Brain microvascular endothelial cell (primary cell): ENCODE measurements at regions not wholly inside any gene's neighbourhood (a gene's known extent, or its start where the extent isn't known, plus 50 kb on each side); places are given as distances from the start of the nearest gene placed in this dataset.

Source experiments
- DNase-seq: peaks from one replicate; pipeline ENCODE4 v3.0.0-alpha.2; 2020
- H3K27ac ChIP-seq: fragments of 250-450 bp; sonication (Bioruptor Pico); 2 replicates; pipeline ENCODE4 v1.5.1; 2020; ENCODE audit warnings: mild to moderate bottlenecking, moderate library complexity
- H3K27me3 ChIP-seq: fragments of 250-450 bp; sonication (Bioruptor Pico); replicated peaks from 2 replicates; pipeline ENCODE4 v1.5.1; 2020; ENCODE audit warnings: mild to moderate bottlenecking
- H3K36me3 ChIP-seq: fragments of 250-450 bp; sonication (Bioruptor Pico); replicated peaks from 2 replicates; pipeline ENCODE4 v1.5.1; 2020; ENCODE audit warnings: mild to moderate bottlenecking
- H3K4me3 ChIP-seq: 2 replicates; pipeline ENCODE4 v1.5.1; 2011; ENCODE audit warnings: low read depth, mild to moderate bottlenecking, control low read depth, low read length, moderate library complexity
- in situ Hi-C: cut with HindIII; loops from 2 replicates; pipeline ENCODE4 v1.10.0; 2017; ENCODE audit warnings: low sequenced_read_pairs, low pct_ligation_motif_present
- TF ChIP-seq, protein P1 (sequence below): IDR thresholded peaks from 2 replicates; pipeline ENCODE4 v1.5.1; 2011; ENCODE audit warnings: low read depth, mild to moderate bottlenecking, moderate library complexity, low read length, control low read depth, inconsistent platforms; ENCODE audit errors: missing control alignments

GRCh38 chr13:95391785-95392184 is 90.5 kb upstream of the ABCC4 start:
- Histone ChIP-seq H3K27ac (no peak overlapping the region), H3K4me3 (no peak overlapping the region), H3K27me3 (no peaks in the 10 kb centered on the region), H3K36me3 (no peaks in the 10 kb centered on the region)
- TF ChIP-seq, protein P1, sequence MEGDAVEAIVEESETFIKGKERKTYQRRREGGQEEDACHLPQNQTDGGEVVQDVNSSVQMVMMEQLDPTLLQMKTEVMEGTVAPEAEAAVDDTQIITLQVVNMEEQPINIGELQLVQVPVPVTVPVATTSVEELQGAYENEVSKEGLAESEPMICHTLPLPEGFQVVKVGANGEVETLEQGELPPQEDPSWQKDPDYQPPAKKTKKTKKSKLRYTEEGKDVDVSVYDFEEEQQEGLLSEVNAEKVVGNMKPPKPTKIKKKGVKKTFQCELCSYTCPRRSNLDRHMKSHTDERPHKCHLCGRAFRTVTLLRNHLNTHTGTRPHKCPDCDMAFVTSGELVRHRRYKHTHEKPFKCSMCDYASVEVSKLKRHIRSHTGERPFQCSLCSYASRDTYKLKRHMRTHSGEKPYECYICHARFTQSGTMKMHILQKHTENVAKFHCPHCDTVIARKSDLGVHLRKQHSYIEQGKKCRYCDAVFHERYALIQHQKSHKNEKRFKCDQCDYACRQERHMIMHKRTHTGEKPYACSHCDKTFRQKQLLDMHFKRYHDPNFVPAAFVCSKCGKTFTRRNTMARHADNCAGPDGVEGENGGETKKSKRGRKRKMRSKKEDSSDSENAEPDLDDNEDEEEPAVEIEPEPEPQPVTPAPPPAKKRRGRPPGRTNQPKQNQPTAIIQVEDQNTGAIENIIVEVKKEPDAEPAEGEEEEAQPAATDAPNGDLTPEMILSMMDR = no peak
- DNase-seq = no peak
- in situ Hi-C loops = no loop called here

- in situ Hi-C loops = no loop called here
- TF ChIP-seq, protein P1 = no peak
- Histone ChIP-seq H3K27me3 (no peaks in the 10 kb centered on the region), H3K27ac (no peak overlapping the region), H3K36me3 (no peaks in the 10 kb centered on the region), H3K4me3 (no peak overlapping the region)
- no peak for DNase-seq
Measured at GRCh38 chr13:95392597-95392996, 91.3 kb upstream of the ABCC4 start.

GRCh38 chr13:95403349-95404140 is 102.3 kb upstream of the ABCC4 start:
- H3K4me3 ChIP-seq = peak overlapping the region; percentile 54
- TF ChIP-seq, protein P1 = no peak

DNA sequence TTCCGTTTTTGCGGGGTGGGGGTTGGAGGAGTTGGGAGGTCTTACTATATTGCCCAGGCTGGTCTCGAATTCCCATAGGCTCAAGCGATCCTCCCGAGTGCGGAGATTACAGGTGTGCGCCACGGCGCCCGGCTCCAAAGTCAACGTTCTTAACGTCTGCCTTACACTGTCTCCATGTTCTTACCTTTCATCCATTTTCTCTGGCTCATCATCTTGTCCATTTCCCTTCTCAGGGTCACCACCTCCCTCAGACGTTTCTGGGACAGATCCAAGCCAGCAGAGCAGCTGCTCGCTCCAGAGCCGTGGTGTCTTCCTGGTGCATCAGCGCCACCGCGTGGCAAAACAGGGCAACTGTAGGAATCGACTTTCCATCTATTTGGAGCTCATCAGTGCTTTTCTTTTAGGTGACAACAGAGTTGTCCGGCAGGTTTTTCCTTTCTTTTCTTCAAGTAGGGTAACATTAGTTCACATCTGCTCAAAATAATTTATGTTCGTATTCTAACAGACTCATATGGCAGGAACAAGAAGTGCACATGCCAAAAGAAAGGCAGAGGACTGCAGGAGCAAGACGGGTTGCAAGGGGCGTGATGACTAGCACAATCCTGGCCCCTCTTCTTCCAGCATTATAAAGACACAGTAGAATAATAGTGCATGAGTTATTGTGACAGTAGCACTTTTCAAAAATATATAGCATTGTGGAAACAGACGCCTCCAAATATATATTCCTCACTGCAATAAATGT is 103.1 kb upstream of the ABCC4 start:
- Histone ChIP-seq H3K36me3 (no peaks in the 10 kb centered on the region), H3K27me3 (no peaks in the 10 kb centered on the region), H3K27ac (no peak overlapping the region), H3K4me3 (peak overlapping the region; percentile 54)
- DNase-seq = peak; percentile 72
- TF ChIP-seq, protein P1 = peak; percentile 92
- in situ Hi-C loops = loop anchor here (10.0 kb wide), 1 partner anchor 220 kb away; no protein-coding TSS in a partner anchor

More at GRCh38 chr13:95403349-95404140, 102.3 kb upstream of the ABCC4 start:
- no peaks in the 10 kb centered on the region for H3K27me3 ChIP-seq
- no peak overlapping the region for H3K27ac ChIP-seq
- no peak for DNase-seq
- in situ Hi-C loops = loop anchor here (10.0 kb wide), 1 partner anchor 219 kb away; no protein-coding TSS in a partner anchor
- no peaks in the 10 kb centered on the region for H3K36me3 ChIP-seq

DNA sequence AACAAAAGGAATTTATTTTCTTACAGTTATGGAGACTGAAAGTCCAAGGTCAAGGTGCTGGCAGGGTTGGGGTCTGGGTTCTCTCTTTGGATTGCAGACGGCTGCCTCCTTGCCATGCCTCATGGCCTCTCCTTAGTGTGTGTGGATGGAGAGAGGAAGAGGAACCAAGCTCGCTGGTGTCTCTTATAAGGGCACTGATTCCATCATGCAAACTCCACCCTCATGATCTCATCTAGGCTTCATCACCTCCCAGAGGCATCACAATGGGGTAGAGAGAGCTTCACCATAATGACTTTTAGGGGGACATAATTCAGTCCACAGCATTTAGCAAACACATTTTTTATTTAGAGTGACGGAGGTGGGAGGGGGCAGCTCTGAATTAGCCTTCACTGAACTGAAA is 104.9 kb upstream of the ABCC4 start:
- H3K27me3 ChIP-seq = no peaks in the 10 kb centered on the region
- H3K36me3 ChIP-seq = no peaks in the 10 kb centered on the region
- in situ Hi-C loops = loop anchor here (10.0 kb wide), 1 partner anchor 221 kb away; no protein-coding TSS in a partner anchor
- TF ChIP-seq, protein P1 = no peak
- no peak for DNase-seq
- H3K27ac ChIP-seq = no peak overlapping the region
- H3K4me3 ChIP-seq = no peak overlapping the region
